SU-DHL-6 (cell line): ENCODE measurements at regions not wholly inside any gene's neighbourhood (a gene's known extent, or its start where the extent isn't known, plus 50 kb on each side); places are given as distances from the start of the nearest gene placed in this dataset.
"Not testable (repeated sequence)": the region's sequence is repeated elsewhere in the genome, so short reads cannot be mapped to it uniquely, and the experiment has no call there.

Experiments used
- H2AFZ ChIP-seq: fragments of 200-600 bp; sonication (generic); 2 replicates; pipeline ENCODE4 v1.6.1; 2014; ENCODE audit warnings: low read depth, mild to moderate bottlenecking, moderate library complexity, mixed read lengths, antibody characterized with exemption, low read length; ENCODE audit not compliant: severe bottlenecking
- H3F3A ChIP-seq: fragments of 200-600 bp; shearing (Covaris generic); 2 replicates; pipeline ENCODE4 v1.6.0; 2016; ENCODE audit warnings: antibody characterized with exemption, mild to moderate bottlenecking; ENCODE audit not compliant: insufficient read depth
- H3K27ac ChIP-seq: fragments of 200-600 bp; sonication (generic); 2 replicates; pipeline ENCODE4 v1.5.1; 2016; ENCODE audit warnings: low read depth, mild to moderate bottlenecking, low read length, moderate library complexity, mixed read lengths
- H3K27me3 ChIP-seq: fragments of 200-600 bp; sonication (generic), shearing (Covaris generic); 2 replicates; pipeline ENCODE4 v1.6.0; 2014; ENCODE audit warnings: mild to moderate bottlenecking, low read length
- H3K36me3 ChIP-seq: fragments of 200-600 bp; sonication (generic); 2 replicates; pipeline ENCODE4 v1.6.1; 2014; ENCODE audit warnings: mild to moderate bottlenecking, low read length, mixed read lengths
- H3K4me2 ChIP-seq: fragments of 300-600, 200-600 bp; shearing (Covaris generic), sonication (generic); 2 replicates; pipeline ENCODE4 v1.6.0; 2014; ENCODE audit warnings: low read length, low read depth, mild to moderate bottlenecking; ENCODE audit not compliant: poor library complexity, severe bottlenecking
- H3K4me3 ChIP-seq: fragments of 200-600 bp; sonication (generic); 2 replicates; pipeline ENCODE4 v1.5.1; 2014; ENCODE audit warnings: antibody characterized with exemption, low read length, mild to moderate bottlenecking, mixed read lengths; ENCODE audit not compliant: insufficient read depth, poor library complexity, severe bottlenecking
- H3K79me2 ChIP-seq: fragments of 200-600 bp; sonication (generic); 2 replicates; pipeline ENCODE4 v1.6.1; 2014; ENCODE audit warnings: mild to moderate bottlenecking, low read length, moderate library complexity; ENCODE audit not compliant: insufficient read depth
- H3K9ac ChIP-seq: fragments of 200-600 bp; sonication (generic); 2 replicates; pipeline ENCODE4 v1.7.0; 2014; ENCODE audit warnings: mild to moderate bottlenecking, low read length
- H3K9me2 ChIP-seq: fragments of 200-600 bp; sonication (generic); replicated peaks from 2 replicates; pipeline ENCODE4 v1.6.1; 2014; ENCODE audit warnings: low read length; ENCODE audit not compliant: insufficient read depth
- H3K9me3 ChIP-seq: fragments of 200-600 bp; sonication (generic); 2 replicates; pipeline ENCODE4 v1.6.1; 2014; ENCODE audit warnings: low read length, mixed read lengths; ENCODE audit not compliant: insufficient read depth
- H4K20me1 ChIP-seq: fragments of 200-600 bp; sonication (generic); 2 replicates; pipeline ENCODE4 v1.6.1; 2014; ENCODE audit warnings: low read depth, mild to moderate bottlenecking, antibody characterized with exemption, low read length, moderate library complexity, mixed read lengths
- EZH2phosphoT487 ChIP-seq: fragments of 200-600 bp; sonication (generic), shearing (Covaris generic); conservative IDR thresholded peaks from 2 replicates; pipeline ENCODE4 v1.6.1; 2018; ENCODE audit warnings: mild to moderate bottlenecking, antibody characterized with exemption, low read length, moderate library complexity, mixed read lengths
- TF ChIP-seq, protein P1 (sequence below): fragments of 200-600 bp; sonication (generic); IDR thresholded peaks from one replicate; pipeline ENCODE4 v1.5.1; 2017; ENCODE audit warnings: antibody characterized with exemption, mild to moderate bottlenecking, low read length, moderate library complexity; ENCODE audit not compliant: insufficient read depth, poor library complexity, severe bottlenecking

DNA sequence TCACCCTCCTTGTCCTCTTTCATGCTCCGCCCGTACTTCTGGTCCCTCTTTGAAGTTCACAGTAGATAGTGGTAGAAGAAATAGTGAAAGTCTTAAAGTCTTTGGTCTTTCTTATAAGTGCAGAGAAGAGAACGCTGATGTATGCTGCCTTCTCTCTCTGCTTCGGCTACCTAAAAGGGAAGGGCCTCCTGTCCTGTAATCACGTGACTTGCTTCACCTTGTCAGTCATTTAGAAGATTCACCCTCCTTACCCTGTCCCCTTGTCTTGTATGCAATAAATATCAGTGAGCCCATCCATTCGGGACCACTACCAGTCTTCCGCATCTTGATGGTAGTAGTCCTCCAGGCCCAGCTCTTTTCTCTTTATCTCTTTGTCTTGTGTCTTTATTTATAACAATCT, 144.6 kb downstream of the ARL4C start:
- Histone ChIP-seq H3K9ac (no peak overlapping the region), H3K4me3 (no peak overlapping the region), H3K4me2 (no peak overlapping the region), H3K27ac (no peak overlapping the region), H4K20me1 (no peaks in the 10 kb centered on the region), H3K36me3 (no peaks in the 10 kb centered on the region), H3F3A (no peaks in the 10 kb centered on the region), H3K27me3 (no peaks in the 10 kb centered on the region), H3K9me2 (no peaks in the 10 kb centered on the region), H3K9me3 (no peaks in the 10 kb centered on the region), H2AFZ (no peak overlapping the region), H3K79me2 (no peaks in the 10 kb centered on the region)
- TF ChIP-seq, protein P1, sequence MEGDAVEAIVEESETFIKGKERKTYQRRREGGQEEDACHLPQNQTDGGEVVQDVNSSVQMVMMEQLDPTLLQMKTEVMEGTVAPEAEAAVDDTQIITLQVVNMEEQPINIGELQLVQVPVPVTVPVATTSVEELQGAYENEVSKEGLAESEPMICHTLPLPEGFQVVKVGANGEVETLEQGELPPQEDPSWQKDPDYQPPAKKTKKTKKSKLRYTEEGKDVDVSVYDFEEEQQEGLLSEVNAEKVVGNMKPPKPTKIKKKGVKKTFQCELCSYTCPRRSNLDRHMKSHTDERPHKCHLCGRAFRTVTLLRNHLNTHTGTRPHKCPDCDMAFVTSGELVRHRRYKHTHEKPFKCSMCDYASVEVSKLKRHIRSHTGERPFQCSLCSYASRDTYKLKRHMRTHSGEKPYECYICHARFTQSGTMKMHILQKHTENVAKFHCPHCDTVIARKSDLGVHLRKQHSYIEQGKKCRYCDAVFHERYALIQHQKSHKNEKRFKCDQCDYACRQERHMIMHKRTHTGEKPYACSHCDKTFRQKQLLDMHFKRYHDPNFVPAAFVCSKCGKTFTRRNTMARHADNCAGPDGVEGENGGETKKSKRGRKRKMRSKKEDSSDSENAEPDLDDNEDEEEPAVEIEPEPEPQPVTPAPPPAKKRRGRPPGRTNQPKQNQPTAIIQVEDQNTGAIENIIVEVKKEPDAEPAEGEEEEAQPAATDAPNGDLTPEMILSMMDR: no peak
- TF ChIP-seq EZH2phosphoT487: no peak

GRCh38 chr2:234351866-234352265, 145.0 kb downstream of the ARL4C start:
- H3F3A ChIP-seq, H3K4me3 ChIP-seq, H3K79me2 ChIP-seq, H3K4me2 ChIP-seq, H3K36me3 ChIP-seq, H3K9me3 ChIP-seq, H4K20me1 ChIP-seq, H3K9ac ChIP-seq, H3K27ac ChIP-seq, H3K27me3 ChIP-seq, H2AFZ ChIP-seq, H3K9me2 ChIP-seq: not testable (repeated sequence)

DNA sequence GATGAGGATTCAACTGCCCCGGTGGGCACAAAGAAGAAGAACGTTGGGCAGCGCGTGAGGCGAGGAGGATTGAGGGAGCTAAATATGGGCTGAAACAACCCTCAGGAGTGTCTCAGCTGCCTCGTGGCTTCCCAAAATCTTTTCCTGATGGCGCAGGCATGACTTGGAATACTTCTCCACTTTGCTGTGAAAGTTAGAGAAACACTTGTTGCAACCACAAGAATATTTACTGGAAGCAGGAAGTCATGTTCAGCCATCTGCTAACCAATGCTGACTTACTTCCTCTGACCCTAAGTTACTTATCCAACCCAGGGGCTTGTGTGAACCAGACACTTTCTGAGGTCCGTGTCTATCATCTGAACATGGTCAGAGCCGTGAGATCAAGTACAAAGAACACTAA, 148.8 kb downstream of the ARL4C start:
- no peaks in the 10 kb centered on the region for H3K36me3 ChIP-seq
- H3K9me2 ChIP-seq: no peaks in the 10 kb centered on the region
- H3K27ac ChIP-seq: no peak overlapping the region
- H3F3A ChIP-seq: no peaks in the 10 kb centered on the region
- no peaks in the 10 kb centered on the region for H4K20me1 ChIP-seq
- H3K4me3 ChIP-seq: no peak overlapping the region
- H3K4me2 ChIP-seq: no peak overlapping the region
- no peaks in the 10 kb centered on the region for H3K79me2 ChIP-seq
- H3K9me3 ChIP-seq: no peaks in the 10 kb centered on the region
- H3K27me3 ChIP-seq: no peaks in the 10 kb centered on the region; the same call in 1 of the 2 replicates
- H3K9ac ChIP-seq: no peak overlapping the region
- TF ChIP-seq EZH2phosphoT487: no peak
- TF ChIP-seq, protein P1: no peak
- no peak overlapping the region for H2AFZ ChIP-seq

GRCh38 chr2:234345921-234346320, 151.0 kb downstream of the ARL4C start:
- Histone ChIP-seq H3K36me3 (no peaks in the 10 kb centered on the region), H3K9me2 (no peaks in the 10 kb centered on the region), H4K20me1 (no peaks in the 10 kb centered on the region), H3K4me3 (no peak overlapping the region), H3K4me2 (no peak overlapping the region), H3K9me3 (no peaks in the 10 kb centered on the region), H3K79me2 (no peaks in the 10 kb centered on the region), H2AFZ (no peak overlapping the region), H3K9ac (no peak overlapping the region), H3K27me3 (no peaks in the 10 kb centered on the region; the same call in 1 of the 2 replicates), H3K27ac (no peak overlapping the region), H3F3A (no peaks in the 10 kb centered on the region)
- TF ChIP-seq EZH2phosphoT487: no peak
- TF ChIP-seq, protein P1: no peak
